ENCODE measurements at regions not wholly inside any gene's neighbourhood (a gene's known extent, or its start where the extent isn't known, plus 50 kb on each side); places are given as distances from the start of the nearest gene placed in this dataset.

GRCh38 chrX:69379412-69379811 is 124.7 kb upstream of the NALF2 start:
- TF ChIP-seq CTCF (IDR thresholded peaks at IDR 0.05), result no peak
- no peak for TF ChIP-seq POLR2A (IDR thresholded peaks at IDR 0.05)

Measured in body of pancreas (tissue), 4 donors.